ENCODE measurements at regions not wholly inside any gene's neighbourhood (a gene's known extent, or its start where the extent isn't known, plus 50 kb on each side); places are given as distances from the start of the nearest gene placed in this dataset.

- DNase-seq: no peak
- H3K27me3 ChIP-seq (ENCODE audit: control insufficient read depth, insufficient read depth, low read length): no peaks in the 10 kb centered on the region
- H3K36me3 ChIP-seq (replicated peaks; ENCODE audit: control insufficient read depth, insufficient read depth, low read length): no peaks in the 10 kb centered on the region
Measured at GRCh38 chr6:3601570-3601969, 144.7 kb upstream of the SLC22A23 start.

GRCh38 chr6:3597500-3598064 is 140.7 kb upstream of the SLC22A23 start:
- Histone ChIP-seq H3K4me3 (ENCODE audit: insufficient read depth, low read depth, low read length) (no peak overlapping the region), H3K36me3 (replicated peaks; ENCODE audit: control insufficient read depth, insufficient read depth, low read length) (no peaks in the 10 kb centered on the region), H3K27me3 (ENCODE audit: control insufficient read depth, insufficient read depth, low read length) (no peaks in the 10 kb centered on the region)
- DNase-seq: no peak

More at GRCh38 chr6:3601570-3601969, 144.7 kb upstream of the SLC22A23 start:
- H3K4me3 ChIP-seq (ENCODE audit: insufficient read depth, low read depth, low read length): no peak overlapping the region

GRCh38 chr6:3596766-3597165 is 139.9 kb upstream of the SLC22A23 start:
- DNase-seq: no peak
- H3K4me3 ChIP-seq (ENCODE audit: insufficient read depth, low read depth, low read length): no peak overlapping the region
- H3K27me3 ChIP-seq (ENCODE audit: control insufficient read depth, insufficient read depth, low read length): no peaks in the 10 kb centered on the region
- H3K36me3 ChIP-seq (replicated peaks; ENCODE audit: control insufficient read depth, insufficient read depth, low read length): no peaks in the 10 kb centered on the region

GRCh38 chr6:3594201-3594600 is 137.4 kb upstream of the SLC22A23 start:
- DNase-seq: no peak
- no peak overlapping the region for H3K4me3 ChIP-seq (ENCODE audit: insufficient read depth, low read depth, low read length)
- H3K27me3 ChIP-seq (ENCODE audit: control insufficient read depth, insufficient read depth, low read length): no peaks in the 10 kb centered on the region
- no peaks in the 10 kb centered on the region for H3K36me3 ChIP-seq (replicated peaks; ENCODE audit: control insufficient read depth, insufficient read depth, low read length)

GRCh38 chr6:3593161-3593560 is 136.3 kb upstream of the SLC22A23 start:
- Histone ChIP-seq H3K36me3 (replicated peaks; ENCODE audit: control insufficient read depth, insufficient read depth, low read length) (no peaks in the 10 kb centered on the region), H3K4me3 (ENCODE audit: insufficient read depth, low read depth, low read length) (no peak overlapping the region), H3K27me3 (ENCODE audit: control insufficient read depth, insufficient read depth, low read length) (no peaks in the 10 kb centered on the region)
- no peak for DNase-seq

GRCh38 chr6:3592371-3592941 is 135.6 kb upstream of the SLC22A23 start:
- DNase-seq: no peak
- Histone ChIP-seq H3K4me3 (ENCODE audit: insufficient read depth, low read depth, low read length) (no peak overlapping the region), H3K27me3 (ENCODE audit: control insufficient read depth, insufficient read depth, low read length) (no peaks in the 10 kb centered on the region), H3K36me3 (replicated peaks; ENCODE audit: control insufficient read depth, insufficient read depth, low read length) (no peaks in the 10 kb centered on the region)

- Histone ChIP-seq H3K36me3 (replicated peaks; ENCODE audit: control insufficient read depth, insufficient read depth, low read length) (no peaks in the 10 kb centered on the region), H3K4me3 (ENCODE audit: insufficient read depth, low read depth, low read length) (no peak overlapping the region), H3K27me3 (ENCODE audit: control insufficient read depth, insufficient read depth, low read length) (no peaks in the 10 kb centered on the region)
- DNase-seq: no peak
Measured at GRCh38 chr6:3591970-3592369, 135.1 kb upstream of the SLC22A23 start.

GRCh38 chr6:3587660-3588059 is 130.8 kb upstream of the SLC22A23 start:
- H3K27me3 ChIP-seq (ENCODE audit: control insufficient read depth, insufficient read depth, low read length): no peaks in the 10 kb centered on the region
- DNase-seq: no peak
- H3K4me3 ChIP-seq (ENCODE audit: insufficient read depth, low read depth, low read length): no peak overlapping the region
- no peaks in the 10 kb centered on the region for H3K36me3 ChIP-seq (replicated peaks; ENCODE audit: control insufficient read depth, insufficient read depth, low read length)

- no peaks in the 10 kb centered on the region for H3K27me3 ChIP-seq (ENCODE audit: control insufficient read depth, insufficient read depth, low read length)
- no peak overlapping the region for H3K4me3 ChIP-seq (ENCODE audit: insufficient read depth, low read depth, low read length)
- DNase-seq: no peak
- H3K36me3 ChIP-seq (replicated peaks; ENCODE audit: control insufficient read depth, insufficient read depth, low read length): no peaks in the 10 kb centered on the region
Measured at GRCh38 chr6:3585320-3585935, 128.6 kb upstream of the SLC22A23 start.

GRCh38 chr6:3584606-3585005 is 127.8 kb upstream of the SLC22A23 start:
- no peak for DNase-seq
- Histone ChIP-seq H3K27me3 (ENCODE audit: control insufficient read depth, insufficient read depth, low read length) (no peaks in the 10 kb centered on the region), H3K36me3 (replicated peaks; ENCODE audit: control insufficient read depth, insufficient read depth, low read length) (no peaks in the 10 kb centered on the region), H3K4me3 (ENCODE audit: insufficient read depth, low read depth, low read length) (no peak overlapping the region)

- H3K27me3 ChIP-seq (ENCODE audit: control insufficient read depth, insufficient read depth, low read length): no peaks in the 10 kb centered on the region
- no peak for DNase-seq
Measured at GRCh38 chr6:3581469-3581868, 124.6 kb upstream of the SLC22A23 start.

GRCh38 chr6:3579652-3580175 is 122.9 kb upstream of the SLC22A23 start:
- H3K36me3 ChIP-seq (replicated peaks; ENCODE audit: control insufficient read depth, insufficient read depth, low read length): no peaks in the 10 kb centered on the region
- no peaks in the 10 kb centered on the region for H3K27me3 ChIP-seq (ENCODE audit: control insufficient read depth, insufficient read depth, low read length)
- no peak for DNase-seq
- no peak overlapping the region for H3K4me3 ChIP-seq (ENCODE audit: insufficient read depth, low read depth, low read length)

More at GRCh38 chr6:3581469-3581868, 124.6 kb upstream of the SLC22A23 start:
- Histone ChIP-seq H3K4me3 (ENCODE audit: insufficient read depth, low read depth, low read length) (no peak overlapping the region), H3K36me3 (replicated peaks; ENCODE audit: control insufficient read depth, insufficient read depth, low read length) (no peaks in the 10 kb centered on the region)

GRCh38 chr6:3578981-3579380 is 122.1 kb upstream of the SLC22A23 start:
- Histone ChIP-seq H3K27me3 (ENCODE audit: control insufficient read depth, insufficient read depth, low read length) (no peaks in the 10 kb centered on the region), H3K36me3 (replicated peaks; ENCODE audit: control insufficient read depth, insufficient read depth, low read length) (no peaks in the 10 kb centered on the region), H3K4me3 (ENCODE audit: insufficient read depth, low read depth, low read length) (no peak overlapping the region)
- DNase-seq: no peak

- no peaks in the 10 kb centered on the region for H3K27me3 ChIP-seq (ENCODE audit: control insufficient read depth, insufficient read depth, low read length)
Measured at GRCh38 chr6:3577517-3577916, 120.7 kb upstream of the SLC22A23 start.

GRCh38 chr6:3575701-3576100 is 118.9 kb upstream of the SLC22A23 start:
- H3K4me3 ChIP-seq (ENCODE audit: insufficient read depth, low read depth, low read length): no peak overlapping the region
- no peaks in the 10 kb centered on the region for H3K36me3 ChIP-seq (replicated peaks; ENCODE audit: control insufficient read depth, insufficient read depth, low read length)
- peak; percentile 61 for DNase-seq
- no peaks in the 10 kb centered on the region for H3K27me3 ChIP-seq (ENCODE audit: control insufficient read depth, insufficient read depth, low read length)

More at GRCh38 chr6:3577517-3577916, 120.7 kb upstream of the SLC22A23 start:
- Histone ChIP-seq H3K4me3 (ENCODE audit: insufficient read depth, low read depth, low read length) (no peak overlapping the region), H3K36me3 (replicated peaks; ENCODE audit: control insufficient read depth, insufficient read depth, low read length) (no peaks in the 10 kb centered on the region)
- DNase-seq: no peak

Measured in H7 (cell line).